K562 (cell line): ENCODE measurements at regions not wholly inside any gene's neighbourhood (a gene's known extent, or its start where the extent isn't known, plus 50 kb on each side); places are given as distances from the start of the nearest gene placed in this dataset.

Experiments used
- ATAC-seq: fragments of 200-7000 bp; cut with Tn5 transposase; 3 replicates; pipeline ENCODE4 v1.9.1; 2020; ENCODE audit warnings: moderate library complexity
- BruUV-seq: library from RNA; stranded (reverse); fragments of 400-500 nt; replicated peaks from 2 replicates; lab custom pipeline; 2021; lab: Mats Ljungman, UMichigan
- CTCF ChIA-PET: fragments of 300-600 bp; formaldehyde crosslinking; extraction: SDS; loops from one replicate; lab custom pipeline; 2021; ENCODE audit warnings: low intra/inter-chr PET ratio; lab: Yijun Ruan, JAX
- POLR2A ChIA-PET: fragments of 300-600, 350-650 bp; sonication (Branson Sonifier 250); formaldehyde crosslinking; extraction: SDS; loops from one replicate; lab custom pipeline; 2021; ENCODE audit warnings: antibody characterized with exemption, inconsistent platforms; lab: Yijun Ruan, JAX
- DNase-seq, 4 experiments: peaks; one replicate each; pipeline versions ENCODE4 v3.0.0 to v3.0.0-alpha.2; 2011 to 2018; ENCODE audit warnings: low spot score in 3 of 4, mixed read lengths in 3 of 4; ENCODE audit errors: extremely low read depth in 1 of 4
- FAIRE-seq: peaks from 2 replicates; lab custom pipeline; 2011; peaks lifted over from hg19 to GRCh38; lab: Jason Lieb, UNC
- H2AFZ ChIP-seq: 2 replicates; pipeline ENCODE4 v1.6.0; 2011; ENCODE audit warnings: low read depth, low read length, control low read depth, inconsistent platforms
- H3K27ac ChIP-seq: fragments of 200-600 bp; 3 replicates; pipeline ENCODE4 v1.8.0; 2011; ENCODE audit warnings: low read depth, mild to moderate bottlenecking, control low read depth, inconsistent platforms, low read length, moderate library complexity, mixed read lengths; ENCODE audit errors: extremely low read depth
- H3K27me3 ChIP-seq, 2 experiments: fragments of 300-600 bp in 1 of 2; 2 replicates in 1 of 2; 3 replicates in 1 of 2; pipeline versions ENCODE4 v1.6.0 to v1.8.0; 2011; ENCODE audit warnings: inconsistent platforms in 2 of 2, low read length in 2 of 2, mild to moderate bottlenecking in 1 of 2, mixed read lengths in 1 of 2, moderate library complexity in 1 of 2; ENCODE audit not compliant: control insufficient read depth in 2 of 2, insufficient read depth in 2 of 2
- H3K36me3 ChIP-seq: fragments of 300-600 bp; 3 replicates; pipeline ENCODE4 v1.8.0; 2011; ENCODE audit warnings: mild to moderate bottlenecking, low read length, inconsistent platforms; ENCODE audit not compliant: control insufficient read depth, insufficient read depth
- H3K4me1 ChIP-seq, 2 experiments: fragments of 200-600 bp in 1 of 2; replicated peaks in 1 of 2; 2 replicates in 1 of 2; 3 replicates in 1 of 2; pipeline versions ENCODE4 v1.5.1 to v1.8.0; 2011; ENCODE audit warnings: inconsistent platforms in 2 of 2, low read length in 2 of 2, mild to moderate bottlenecking in 1 of 2, mixed read lengths in 1 of 2, moderate library complexity in 1 of 2; ENCODE audit not compliant: control insufficient read depth in 2 of 2, insufficient read depth in 2 of 2
- H3K4me2 ChIP-seq: 2 replicates; pipeline ENCODE4 v1.6.1; 2011; ENCODE audit warnings: low read length, control low read depth, inconsistent platforms, mixed read lengths; ENCODE audit not compliant: insufficient read depth
- H3K4me3 ChIP-seq: fragments of 200-600 bp; sonication (generic), shearing (Covaris generic); 2 replicates; pipeline ENCODE4 v1.5.1; 2016; ENCODE audit warnings: control low read depth, inconsistent platforms
- H3K79me2 ChIP-seq: fragments of 200-600 bp; 3 replicates; pipeline ENCODE4 v1.8.0; 2011; ENCODE audit warnings: low read length, inconsistent platforms; ENCODE audit not compliant: control insufficient read depth, insufficient read depth
- H3K9ac ChIP-seq, 2 experiments: 2 replicates each; pipeline versions ENCODE4 v1.6.0 to v1.6.1; 2011; ENCODE audit warnings: low read depth in 2 of 2, low read length in 2 of 2, control low read depth in 1 of 2, inconsistent platforms in 1 of 2, mild to moderate bottlenecking in 1 of 2, mixed read lengths in 1 of 2; ENCODE audit not compliant: insufficient read depth in 1 of 2
- H3K9me1 ChIP-seq: one replicate; pipeline ENCODE4 v1.6.0; 2011; ENCODE audit warnings: inconsistent platforms, mild to moderate bottlenecking, low read length, moderate library complexity; ENCODE audit not compliant: control insufficient read depth, insufficient read depth
- H3K9me3 ChIP-seq: replicated peaks from 2 replicates; pipeline ENCODE4 v1.5.1; 2011; ENCODE audit warnings: low read depth, low read length, inconsistent platforms; ENCODE audit not compliant: control insufficient read depth, insufficient read depth
- H4K20me1 ChIP-seq: replicated peaks from 2 replicates; pipeline ENCODE4 v1.6.1; 2011; ENCODE audit warnings: low read length, inconsistent platforms, mixed read lengths; ENCODE audit not compliant: control insufficient read depth, insufficient read depth
- ATF1 ChIP-seq, 2 experiments: fragments of 450-650 bp in 1 of 2; IDR thresholded peaks; 2 replicates each; pipeline ENCODE4 v1.6.1; 2016; ENCODE audit warnings: missing compliant biosample characterization in 1 of 2, missing genetic modification characterization in 1 of 2
- CBX5 ChIP-seq: IDR thresholded peaks from 2 replicates; pipeline ENCODE4 v1.6.1; 2014; ENCODE audit warnings: low read depth, borderline replicate concordance
- CTBP1 ChIP-seq: fragments of 450-650 bp; IDR thresholded peaks from 2 replicates; pipeline ENCODE4 v1.6.1; 2016; ENCODE audit warnings: borderline replicate concordance
- HNRNPUL1 ChIP-seq: fragments of 200-400 bp; formaldehyde crosslinking; IDR thresholded peaks from 2 replicates; pipeline ENCODE4 v1.6.1; 2017; ENCODE audit warnings: low read length
- KAT2B ChIP-seq: IDR thresholded peaks from one replicate; pipeline ENCODE4 v1.6.1; 2012; ENCODE audit warnings: low read depth, mild to moderate bottlenecking, control low read depth, inconsistent platforms, low read length, moderate library complexity
- MTA1 ChIP-seq: fragments of 450-650 bp; IDR thresholded peaks from 2 replicates; pipeline ENCODE4 v1.6.1; 2017; ENCODE audit warnings: borderline replicate concordance
- MTF1 ChIP-seq: fragments of 250-450 bp; sonication (Bioruptor Pico); IDR thresholded peaks from 2 replicates; pipeline ENCODE4 v1.9.0; 2021; ENCODE audit warnings: moderate library complexity, mild to moderate bottlenecking, inconsistent platforms, borderline replicate concordance
- NCOA6 ChIP-seq: fragments of 450-650 bp; IDR thresholded peaks from 2 replicates; pipeline ENCODE4 v1.6.1; 2017; ENCODE audit warnings: mild to moderate bottlenecking
- SP1 ChIP-seq: sonication (generic); formaldehyde crosslinking; IDR thresholded peaks from 2 replicates; pipeline ENCODE4 v1.8.1; 2022; ENCODE audit warnings: mild to moderate bottlenecking, missing genetic modification reagents
- TAF9B ChIP-seq: fragments of 450-650 bp; IDR thresholded peaks from 2 replicates; pipeline ENCODE4 v1.6.1; 2018; ENCODE audit warnings: mild to moderate bottlenecking; ENCODE audit not compliant: partially characterized antibody
- WGBS: fragments of 100-300 bp; shearing (Covaris generic); methylation state at CpG from one replicate; pipeline ENCODE4 v1.1.6; 2016; ENCODE audit warnings: low coverage, mixed read lengths; ENCODE audit not compliant: insufficient coverage; ENCODE audit errors: missing lambda C conversion rate; 5-methylcytosine and 5-hydroxymethylcytosine counted together
- in situ Hi-C: fragments of 300-500 bp; cut with MboI; formaldehyde crosslinking; loops from 4 replicates; pipeline ENCODE4 v1.15.0; 2018; ENCODE audit warnings: inconsistent platforms, mixed read lengths
- intact Hi-C: fragments of 100-400 bp; cut with micrococcal nuclease; formaldehyde crosslinking; loops from 2 replicates; pipeline ENCODE4 v1.14.2; 2022
- TF ChIP-seq, protein P1 (sequence below): fragments of 250-450 bp; sonication (Bioruptor Pico); IDR thresholded peaks from 2 replicates; pipeline ENCODE4 v1.4.0; 2020; ENCODE audit warnings: mild to moderate bottlenecking, moderate library complexity
- TF ChIP-seq, protein P2 (sequence below): sonication (generic); formaldehyde crosslinking; IDR thresholded peaks from 2 replicates; pipeline ENCODE4 v1.8.1; 2023; ENCODE audit warnings: mild to moderate bottlenecking, missing genetic modification reagents
- TF ChIP-seq, protein P3 (sequence below): IDR thresholded peaks from 2 replicates; pipeline ENCODE4 v1.6.1; 2014; ENCODE audit warnings: antibody characterized with exemption

DNA sequence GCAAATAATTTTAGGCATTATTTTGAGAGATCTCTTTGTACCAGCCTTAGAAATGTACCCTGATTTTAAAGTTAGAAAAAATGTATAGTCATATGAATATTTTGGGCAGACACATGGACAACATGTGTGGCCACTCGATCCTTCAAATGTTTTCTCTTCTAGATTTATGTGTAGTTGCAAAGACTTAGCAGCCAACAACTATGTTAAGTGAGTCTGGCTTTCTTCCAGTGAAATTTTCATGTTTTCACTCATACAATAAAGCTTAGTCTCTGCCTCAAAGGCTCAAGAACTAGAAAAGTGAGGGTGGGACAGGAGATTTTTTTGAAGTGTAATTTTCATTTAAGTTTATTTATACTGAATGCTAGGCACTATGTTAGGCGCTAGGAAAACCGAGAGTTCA, 207.7 kb upstream of the DACH1 start:
- Histone ChIP-seq H3K9me1 (no peaks in the 10 kb centered on the region), H3K36me3 (no peaks in the 10 kb centered on the region), H3K9ac (no peak overlapping the region), H3K27me3 (no peaks in the 10 kb centered on the region), H3K9me3 (no peaks in the 10 kb centered on the region), H4K20me1 (no peaks in the 10 kb centered on the region), H3K4me3 (no peak overlapping the region), H3K4me1 (no peaks in the 10 kb centered on the region), H3K27ac (no peak overlapping the region), H3K4me2 (no peak overlapping the region), H3K79me2 (no peaks in the 10 kb centered on the region), H2AFZ (no peak overlapping the region)
- ChIA-PET POLR2A (no interaction called here), CTCF (no interaction called here)
- TF ChIP-seq, protein P1, sequence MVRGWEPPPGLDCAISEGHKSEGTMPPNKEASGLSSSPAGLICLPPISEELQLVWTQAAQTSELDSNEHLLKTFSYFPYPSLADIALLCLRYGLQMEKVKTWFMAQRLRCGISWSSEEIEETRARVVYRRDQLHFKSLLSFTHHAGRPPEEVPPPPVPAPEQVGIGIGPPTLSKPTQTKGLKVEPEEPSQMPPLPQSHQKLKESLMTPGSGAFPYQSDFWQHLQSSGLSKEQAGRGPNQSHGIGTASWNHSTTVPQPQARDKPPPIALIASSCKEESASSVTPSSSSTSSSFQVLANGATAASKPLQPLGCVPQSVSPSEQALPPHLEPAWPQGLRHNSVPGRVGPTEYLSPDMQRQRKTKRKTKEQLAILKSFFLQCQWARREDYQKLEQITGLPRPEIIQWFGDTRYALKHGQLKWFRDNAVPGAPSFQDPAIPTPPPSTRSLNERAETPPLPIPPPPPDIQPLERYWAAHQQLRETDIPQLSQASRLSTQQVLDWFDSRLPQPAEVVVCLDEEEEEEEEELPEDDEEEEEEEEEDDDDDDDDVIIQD = no peak
- TF ChIP-seq CBX5 (no peak), HNRNPUL1 (no peak), TAF9B (no peak), SP1 (CRISPR knock-in tag) (no peak), MTA1 (no peak), MTF1 (CRISPR knock-in tag) (no peak), CTBP1 (no peak), ATF1 (CRISPR knock-in tag; IDR thresholded peaks at IDR 0.05) (no peak), ATF1 (tag; IDR thresholded peaks at IDR 0.05) (no peak), KAT2B (no peak), NCOA6 (no peak)
- TF ChIP-seq, protein P2, sequence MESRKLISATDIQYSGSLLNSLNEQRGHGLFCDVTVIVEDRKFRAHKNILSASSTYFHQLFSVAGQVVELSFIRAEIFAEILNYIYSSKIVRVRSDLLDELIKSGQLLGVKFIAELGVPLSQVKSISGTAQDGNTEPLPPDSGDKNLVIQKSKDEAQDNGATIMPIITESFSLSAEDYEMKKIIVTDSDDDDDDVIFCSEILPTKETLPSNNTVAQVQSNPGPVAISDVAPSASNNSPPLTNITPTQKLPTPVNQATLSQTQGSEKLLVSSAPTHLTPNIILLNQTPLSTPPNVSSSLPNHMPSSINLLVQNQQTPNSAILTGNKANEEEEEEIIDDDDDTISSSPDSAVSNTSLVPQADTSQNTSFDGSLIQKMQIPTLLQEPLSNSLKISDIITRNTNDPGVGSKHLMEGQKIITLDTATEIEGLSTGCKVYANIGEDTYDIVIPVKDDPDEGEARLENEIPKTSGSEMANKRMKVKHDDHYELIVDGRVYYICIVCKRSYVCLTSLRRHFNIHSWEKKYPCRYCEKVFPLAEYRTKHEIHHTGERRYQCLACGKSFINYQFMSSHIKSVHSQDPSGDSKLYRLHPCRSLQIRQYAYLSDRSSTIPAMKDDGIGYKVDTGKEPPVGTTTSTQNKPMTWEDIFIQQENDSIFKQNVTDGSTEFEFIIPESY (CRISPR knock-in tag) = no peak
- TF ChIP-seq, protein P3, sequence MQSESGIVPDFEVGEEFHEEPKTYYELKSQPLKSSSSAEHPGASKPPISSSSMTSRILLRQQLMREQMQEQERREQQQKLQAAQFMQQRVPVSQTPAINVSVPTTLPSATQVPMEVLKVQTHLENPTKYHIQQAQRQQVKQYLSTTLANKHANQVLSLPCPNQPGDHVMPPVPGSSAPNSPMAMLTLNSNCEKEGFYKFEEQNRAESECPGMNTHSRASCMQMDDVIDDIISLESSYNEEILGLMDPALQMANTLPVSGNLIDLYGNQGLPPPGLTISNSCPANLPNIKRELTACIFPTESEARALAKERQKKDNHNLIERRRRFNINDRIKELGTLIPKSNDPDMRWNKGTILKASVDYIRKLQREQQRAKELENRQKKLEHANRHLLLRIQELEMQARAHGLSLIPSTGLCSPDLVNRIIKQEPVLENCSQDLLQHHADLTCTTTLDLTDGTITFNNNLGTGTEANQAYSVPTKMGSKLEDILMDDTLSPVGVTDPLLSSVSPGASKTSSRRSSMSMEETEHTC = no peak
- intact Hi-C loops = no loop called here
- BruUV-seq = no TSS peak
- FAIRE-seq = no peak
- in situ Hi-C loops = no loop called here
- 0% methylated on average over 3 of the region's 3 CpGs for WGBS
- no peak for ATAC-seq
- DNase-seq = no peak
